NB4 (cell line): ENCODE measurements at regions not wholly inside any gene's neighbourhood (a gene's known extent, or its start where the extent isn't known, plus 50 kb on each side); places are given as distances from the start of the nearest gene placed in this dataset.

Experiments used
- MAX ChIP-seq: IDR thresholded peaks from 2 replicates; pipeline ENCODE4 v1.6.1; 2011; ENCODE audit warnings: low read depth, low read length
- POLR2A ChIP-seq: IDR thresholded peaks from 2 replicates; pipeline ENCODE4 v1.6.1; 2011; ENCODE audit warnings: mild to moderate bottlenecking; ENCODE audit not compliant: insufficient read length; ENCODE audit errors: extremely low read depth

- no peak for TF ChIP-seq POLR2A
- no peak for TF ChIP-seq MAX
Observed at GRCh38 chr5:35302544-35302943, 72.3 kb upstream of the PRLR start.
